Stimulated activated CD4-positive, alpha-beta T cell treated with anti-CD3 and anti-CD28 coated beads, Interleukin-12 subunit alpha, Interleukin-12 subunit beta, amount 100 ng/mL, for 48 hours (primary cell): ENCODE measurements at regions not wholly inside any gene's neighbourhood (a gene's known extent, or its start where the extent isn't known, plus 50 kb on each side); places are given as distances from the start of the nearest gene placed in this dataset.
"Not testable (repeated sequence)": the region's sequence is repeated elsewhere in the genome, so short reads cannot be mapped to it uniquely, and the experiment has no call there.

ENCODE experiments used
- DNase-seq, 3 donors: peaks; one replicate each; pipeline ENCODE4 v3.0.0-alpha.2; 2020; ENCODE audit warnings: low read depth in 2 of 3, low spot score in 1 of 3

DNA sequence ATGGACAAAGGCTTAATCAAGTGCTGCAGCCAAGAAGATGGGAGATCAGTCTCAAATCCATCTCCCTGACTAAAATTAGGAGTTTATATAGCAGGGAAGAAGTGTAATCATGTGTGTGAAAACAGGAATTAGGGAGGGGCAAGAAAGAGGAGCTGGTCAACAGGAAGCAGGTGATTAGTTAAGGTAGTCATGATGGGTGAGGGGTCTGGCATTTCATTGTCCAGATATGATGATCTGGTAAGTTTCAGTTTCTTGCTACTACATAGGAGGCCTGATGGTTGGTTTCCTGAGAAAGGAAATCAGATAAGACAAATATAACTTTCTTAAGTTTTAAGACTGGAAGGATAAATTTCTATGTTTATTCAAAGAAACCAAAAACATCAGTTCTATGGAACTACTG, 455.6 kb upstream of the GRAMD2B start:
- no peak for DNase-seq

GRCh38 chr5:125969011-125969813, 454.0 kb upstream of the GRAMD2B start:
- DNase-seq, result no peak

DNA sequence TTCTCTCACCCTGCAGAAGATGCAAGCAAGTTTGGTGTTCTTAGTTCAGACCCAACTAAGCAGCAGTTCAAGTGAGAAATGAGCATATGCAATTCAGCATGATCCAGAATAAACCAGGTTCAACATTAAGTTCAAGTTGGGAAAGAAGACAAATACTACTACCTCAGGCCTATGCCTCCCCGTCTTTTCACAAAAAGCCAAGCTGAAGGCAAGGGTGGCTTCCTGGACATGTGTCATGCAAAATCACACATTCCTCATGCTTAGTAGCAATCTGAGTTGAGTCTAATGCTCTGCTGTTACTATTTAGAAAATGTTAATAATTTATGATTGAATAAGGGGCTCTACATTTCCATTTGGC, 453.4 kb upstream of the GRAMD2B start:
- DNase-seq, result no peak

GRCh38 chr5:125970631-125971307, 452.4 kb upstream of the GRAMD2B start:
- no peak for DNase-seq

DNA sequence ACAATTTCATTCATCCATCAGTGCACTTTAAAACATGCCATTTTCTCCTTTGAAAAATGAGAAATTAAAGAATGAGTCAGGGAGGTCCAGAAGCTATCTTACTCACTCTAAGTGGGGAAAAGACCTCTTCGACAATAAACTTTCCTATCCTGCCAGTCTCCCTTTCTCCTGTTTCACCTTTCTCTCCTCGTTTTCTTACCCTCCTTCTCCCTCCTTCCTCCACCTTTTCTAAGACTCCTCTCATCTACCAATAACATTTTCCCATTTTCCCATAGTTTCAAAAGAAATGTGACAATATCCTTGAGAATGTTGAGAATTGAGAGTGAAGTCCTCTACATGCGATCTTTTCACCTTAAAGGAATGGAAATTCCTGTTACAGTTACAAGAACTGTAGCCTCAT, 450.5 kb upstream of the GRAMD2B start:
- DNase-seq, result no peak

GRCh38 chr5:125974679-125975078, 448.5 kb upstream of the GRAMD2B start:
- DNase-seq, result no peak

DNA sequence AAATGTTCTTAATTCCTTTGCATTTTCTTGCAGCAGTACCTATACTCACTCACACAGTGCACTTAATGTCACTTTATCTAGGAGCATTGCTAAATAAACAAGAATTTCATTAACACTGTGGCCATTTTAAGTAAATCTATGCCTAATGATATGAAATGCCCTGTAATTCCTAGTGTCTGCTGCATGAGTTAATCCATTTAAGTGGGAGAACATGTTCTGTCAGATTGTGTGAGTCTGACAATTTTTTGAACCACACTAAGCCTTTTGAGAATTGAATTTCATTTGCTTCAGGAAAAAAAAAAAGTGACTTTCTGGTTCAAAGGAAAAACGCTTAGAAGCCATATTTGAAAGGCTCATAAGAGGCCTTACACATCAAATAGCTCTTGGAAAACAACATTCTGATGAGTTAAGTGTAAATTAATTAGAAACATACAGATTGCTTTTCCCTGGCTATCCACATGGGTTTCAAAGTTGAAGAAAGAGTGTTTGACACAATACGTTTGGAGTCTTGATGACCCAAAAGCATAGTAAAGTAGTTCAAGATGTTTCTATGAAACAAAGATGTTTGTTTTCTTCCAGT, 446.7 kb upstream of the GRAMD2B start:
- no peak for DNase-seq

GRCh38 chr5:125978015-125978414, 445.2 kb upstream of the GRAMD2B start:
- DNase-seq, result no peak

DNA sequence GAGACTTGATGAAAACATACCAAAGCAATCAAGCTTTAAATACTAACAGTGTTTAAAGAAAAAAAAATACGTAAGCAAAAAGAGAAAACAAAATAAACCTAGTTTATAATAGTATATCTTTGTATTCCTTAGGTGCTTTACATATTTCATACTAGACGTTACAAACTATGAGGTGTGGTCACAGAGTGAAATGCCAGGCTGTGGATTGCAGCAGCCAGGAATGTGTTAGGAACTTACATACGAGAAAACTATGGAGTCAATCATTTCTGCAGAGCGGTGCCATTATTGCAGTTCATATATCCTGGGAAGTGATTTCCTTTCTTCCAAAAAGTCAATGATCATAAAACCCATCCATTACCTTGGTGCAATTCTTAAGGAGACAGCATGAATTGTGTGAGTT, 443.6 kb upstream of the GRAMD2B start:
- no peak for DNase-seq

GRCh38 chr5:125981016-125981415, 442.2 kb upstream of the GRAMD2B start:
- DNase-seq, result no peak

DNA sequence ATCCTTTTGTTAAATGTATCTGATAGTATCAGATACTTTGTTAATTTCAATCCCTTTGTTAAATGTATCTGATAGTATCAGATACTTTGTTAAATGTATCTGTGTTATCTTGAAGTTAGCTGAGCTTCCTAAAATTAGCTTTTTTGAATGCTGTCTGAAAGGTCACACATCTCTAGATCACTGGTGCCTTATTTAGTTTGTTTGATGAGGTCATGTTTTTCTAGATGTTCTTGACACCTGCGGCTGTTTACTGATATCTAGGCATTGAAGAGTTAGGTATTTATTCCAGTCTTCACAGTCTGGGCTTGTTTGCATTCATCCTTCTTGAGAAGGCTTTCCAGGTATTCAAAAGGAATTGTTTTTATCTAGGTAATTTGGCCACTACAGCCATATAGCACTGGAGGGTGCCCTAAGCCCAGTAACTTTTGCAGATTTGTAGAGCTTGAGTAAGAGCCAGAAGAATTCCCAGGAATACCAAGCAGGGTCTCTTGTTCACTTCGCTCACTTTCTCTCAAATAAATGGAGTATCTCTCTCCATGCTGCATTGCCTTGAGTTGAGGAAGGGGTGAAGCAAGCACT, 435.4 kb upstream of the GRAMD2B start:
- no peak for DNase-seq

GRCh38 chr5:125992050-125992449, 431.2 kb upstream of the GRAMD2B start:
- no peak for DNase-seq

DNA sequence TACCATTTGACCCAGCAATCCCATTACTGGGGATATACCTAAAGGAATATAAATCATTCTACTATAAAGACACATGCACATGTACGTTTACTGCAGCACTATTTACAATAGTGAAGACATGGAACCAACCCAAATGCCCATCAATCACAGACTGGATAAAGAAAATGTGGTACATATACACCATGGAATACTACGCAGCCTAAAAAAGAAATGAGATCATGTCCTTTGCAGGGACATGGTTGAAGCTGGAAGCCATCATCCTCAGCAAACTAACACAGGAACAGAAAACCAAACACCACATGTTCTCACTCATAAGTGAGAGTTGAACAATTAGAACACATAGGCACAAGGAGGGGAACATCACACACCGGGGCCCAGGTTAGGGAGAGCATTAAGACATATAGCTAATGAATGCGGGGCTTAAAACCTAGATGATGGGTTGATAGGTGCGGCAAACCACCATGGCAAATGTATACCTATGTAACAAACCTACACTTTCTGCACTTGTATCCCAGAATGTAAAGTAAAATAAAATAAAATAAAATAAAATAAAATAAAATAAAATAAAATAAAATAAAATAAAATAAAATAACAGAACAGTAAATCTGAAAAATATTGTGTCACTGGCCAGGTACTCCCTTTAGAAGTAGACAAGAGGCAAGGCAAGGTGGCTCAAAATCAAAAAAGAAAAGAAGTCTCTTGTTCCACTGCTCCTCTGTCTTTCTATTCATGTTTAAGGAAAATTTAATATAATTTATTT, 423.8 kb upstream of the GRAMD2B start:
- DNase-seq, result not testable (repeated sequence)

DNA sequence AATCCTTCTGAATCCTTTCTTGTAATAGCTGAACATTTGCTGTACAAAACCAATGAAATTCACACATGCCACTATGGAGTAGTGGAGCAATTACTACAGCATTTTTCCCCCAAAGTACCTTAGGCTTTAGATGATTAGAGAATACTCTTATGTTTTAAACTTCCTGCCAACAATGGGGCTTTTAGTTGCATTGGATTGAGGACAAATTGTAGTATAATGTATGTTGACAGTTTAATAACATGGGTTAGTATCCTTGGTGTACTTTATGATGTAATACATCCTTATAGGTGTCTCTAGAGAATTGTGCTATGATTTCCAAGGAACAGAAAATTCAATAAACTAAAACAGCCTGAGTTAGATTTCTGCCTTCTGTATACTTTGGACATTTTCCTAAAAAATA, 422.7 kb upstream of the GRAMD2B start:
- DNase-seq, result no peak

DNA sequence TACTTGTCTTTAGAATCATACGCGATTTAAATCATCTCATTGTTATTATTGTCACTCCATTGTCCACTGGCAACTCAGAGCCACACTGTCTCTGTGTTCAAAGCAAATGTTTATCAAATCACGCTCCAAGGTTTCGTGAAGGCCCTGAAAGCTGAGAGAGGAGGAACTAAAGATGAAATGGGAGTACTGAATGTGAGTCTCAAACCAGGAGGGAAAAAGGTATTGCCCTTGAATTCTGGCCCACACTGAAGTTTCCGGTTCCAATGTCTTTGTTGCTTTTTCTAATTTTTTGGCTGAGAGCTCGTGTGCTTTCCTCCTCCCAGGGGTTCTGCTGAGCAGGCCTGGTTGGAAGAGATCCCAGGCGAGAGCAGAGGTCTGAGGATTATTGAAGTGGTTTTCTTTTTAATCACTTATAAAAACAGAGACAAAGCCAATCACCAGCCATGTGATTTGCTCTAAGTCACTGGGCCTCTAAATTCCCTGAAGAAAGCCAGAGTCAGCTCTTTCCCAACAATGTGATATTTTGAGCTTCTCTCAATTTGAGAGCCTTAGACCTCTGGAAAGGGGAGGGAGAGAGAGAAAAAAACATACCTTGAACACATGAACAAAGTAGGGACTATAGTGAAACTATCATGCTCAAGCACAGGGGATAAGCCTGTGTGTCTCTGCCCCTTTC, 420.8 kb upstream of the GRAMD2B start:
- DNase-seq, result no peak

DNA sequence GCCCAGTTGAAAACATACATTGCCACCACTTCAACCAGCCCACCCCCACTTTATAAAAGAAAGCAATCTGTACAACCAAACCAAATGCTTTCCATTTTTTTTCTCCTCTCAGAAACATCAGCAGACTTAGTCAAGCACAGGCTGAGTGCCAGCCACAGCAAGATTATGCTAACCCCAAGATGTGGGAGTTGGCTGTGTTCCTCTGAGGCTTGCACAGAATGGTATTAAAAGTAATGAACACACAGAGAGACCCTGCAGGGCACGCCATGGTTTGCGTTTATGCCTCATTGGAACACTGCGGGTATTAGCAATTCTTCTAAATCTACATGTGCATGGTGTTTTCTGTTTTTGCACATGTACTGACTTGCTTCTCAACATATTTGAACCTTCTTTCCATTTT, 419.9 kb upstream of the GRAMD2B start:
- no peak for DNase-seq

GRCh38 chr5:126004636-126005035, 418.6 kb upstream of the GRAMD2B start:
- no peak for DNase-seq

DNA sequence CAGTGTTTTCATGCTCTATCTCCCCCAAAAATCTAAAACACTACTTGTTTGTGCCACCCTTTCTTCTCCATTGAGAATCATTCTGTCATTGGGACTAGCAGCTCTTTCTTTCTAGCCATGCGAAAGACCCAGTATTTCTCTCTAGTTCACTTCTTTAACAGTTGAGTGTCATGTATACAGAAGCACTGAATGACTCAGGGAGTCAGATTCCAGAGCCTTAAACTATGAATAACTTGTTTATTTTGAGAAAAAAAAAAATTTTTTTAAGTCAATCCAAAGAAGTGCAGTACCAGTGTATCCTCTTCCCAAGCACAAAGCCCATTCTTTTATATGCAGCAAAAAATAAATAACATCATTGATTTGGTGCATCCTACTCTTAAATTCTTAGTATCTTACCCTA, 415.4 kb upstream of the GRAMD2B start:
- DNase-seq, result no peak

DNA sequence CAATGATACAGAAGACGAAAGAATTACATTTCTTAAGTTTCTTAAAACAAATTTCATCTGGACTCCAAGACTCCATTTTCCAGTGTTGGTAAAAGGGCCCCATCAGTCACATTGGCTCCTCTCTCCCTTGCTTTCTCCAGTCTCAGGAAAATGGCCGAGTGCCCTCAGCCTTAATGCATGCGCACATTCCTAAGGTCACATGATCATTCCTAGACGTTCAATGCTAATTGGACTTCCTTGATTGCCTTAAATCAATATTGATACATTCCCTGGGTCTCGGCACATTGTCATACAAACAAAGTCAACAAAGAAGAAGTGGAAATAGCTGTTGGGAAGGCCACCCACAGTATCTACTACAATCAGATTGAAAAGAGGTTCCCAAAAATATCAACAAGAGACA, 413.6 kb upstream of the GRAMD2B start:
- no peak for DNase-seq

DNA sequence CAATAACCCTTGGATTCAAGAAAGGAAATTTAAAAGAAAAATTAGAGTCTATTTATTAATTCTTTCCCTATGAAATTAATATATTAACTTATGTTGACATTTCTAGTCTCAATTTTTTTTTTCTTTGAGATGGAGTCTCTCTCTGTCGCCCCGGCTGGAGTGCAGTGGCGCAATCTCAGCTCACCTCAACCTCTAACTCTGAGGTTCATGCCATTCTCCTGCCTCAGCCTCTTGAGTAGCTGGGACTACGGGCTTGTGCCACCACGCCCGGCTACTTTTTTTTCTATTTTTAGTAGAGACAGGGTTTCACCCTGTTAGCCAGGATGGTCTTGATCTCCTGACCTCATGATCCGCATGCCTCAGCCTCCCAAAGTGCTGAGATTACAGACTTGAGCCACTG, 411.7 kb upstream of the GRAMD2B start:
- DNase-seq, result not testable (repeated sequence)

- DNase-seq, result no peak
Measured at GRCh38 chr5:126014676-126015075, 408.5 kb upstream of the GRAMD2B start.
